GM11168 (cell line): ENCODE measurements at regions not wholly inside any gene's neighbourhood (a gene's known extent, or its start where the extent isn't known, plus 50 kb on each side); places are given as distances from the start of the nearest gene placed in this dataset.
"Not testable (repeated sequence)": the region's sequence is repeated elsewhere in the genome, so short reads cannot be mapped to it uniquely, and the experiment has no call there.

ENCODE experiments used
- in situ Hi-C: fragments of 300-500 bp; cut with MboI; formaldehyde crosslinking; loops from one replicate; pipeline ENCODE4 v1.12.0; 2022; ENCODE audit warnings: low sequenced_read_pairs; ENCODE audit not compliant: unreplicated experiment

DNA sequence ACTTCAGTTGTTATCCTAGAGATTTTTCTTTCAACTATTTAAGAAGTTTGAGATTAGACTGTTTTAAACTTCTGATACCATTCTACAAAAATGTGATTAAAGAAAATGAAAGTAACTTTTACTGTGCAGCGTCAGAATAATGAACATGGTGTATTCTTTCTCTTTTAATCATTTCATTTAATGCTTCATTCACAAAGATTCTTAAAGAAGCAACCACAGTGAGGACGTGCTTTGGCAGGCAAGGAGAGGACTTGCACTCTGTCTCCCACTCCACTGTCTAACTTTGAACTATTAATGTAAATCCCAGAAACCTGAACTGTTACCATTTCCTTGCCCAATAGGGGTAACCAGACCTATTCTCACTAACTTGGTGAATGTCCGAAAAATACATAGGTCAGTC lies 137.0 kb downstream of the KCNRG start:
- in situ Hi-C loops = no loop called here

DNA sequence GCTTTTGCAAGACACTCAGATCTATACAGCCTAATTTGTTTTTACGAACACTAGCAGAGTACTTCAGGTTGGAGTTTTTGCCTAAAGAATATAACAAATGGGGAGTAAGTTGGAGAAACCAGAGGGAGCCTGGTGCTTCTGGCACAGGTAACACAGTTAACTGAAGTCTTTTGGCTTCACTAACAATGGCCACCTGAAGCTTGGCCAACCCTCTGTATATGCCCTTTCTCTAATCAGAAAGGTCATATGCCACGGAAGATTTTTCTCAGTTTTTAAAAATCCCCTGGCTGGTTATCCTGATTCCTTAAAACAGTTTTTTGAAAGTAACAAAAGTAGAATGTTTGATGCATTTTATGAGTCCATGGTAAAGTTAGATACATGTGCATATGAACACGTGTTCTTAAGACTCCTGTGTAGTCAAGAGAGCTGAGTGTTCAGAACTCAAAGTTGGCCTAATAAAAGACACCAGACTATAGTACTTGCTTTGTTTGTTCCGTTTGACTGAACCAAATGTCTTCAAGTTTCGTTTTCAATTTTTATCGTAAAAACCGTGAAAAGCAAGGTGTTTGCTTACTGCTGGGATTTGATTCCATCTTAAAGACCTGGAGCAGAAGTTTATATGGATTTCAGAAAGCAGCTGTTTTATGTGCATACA lies 137.5 kb downstream of the KCNRG start:
- in situ Hi-C loops = no loop called here

DNA sequence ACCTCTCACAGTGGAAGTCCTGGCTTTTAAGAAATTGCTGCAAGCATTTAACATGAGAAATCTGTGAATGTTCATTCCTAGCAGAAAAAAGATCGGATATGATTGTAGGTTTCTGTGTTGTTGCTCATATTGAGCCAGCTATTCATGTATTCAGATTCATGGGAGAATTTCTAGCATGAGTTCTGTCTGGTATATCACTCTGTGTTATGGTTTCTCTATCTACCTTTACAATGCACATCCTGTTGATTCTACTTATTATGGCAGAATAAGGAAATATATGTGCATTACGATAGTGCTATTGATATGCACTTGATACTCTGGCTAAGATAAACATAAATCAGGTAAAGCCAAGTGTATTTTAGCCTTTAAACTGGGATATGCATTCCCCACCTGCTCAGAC lies 138.2 kb downstream of the KCNRG start:
- in situ Hi-C loops = no loop called here

DNA sequence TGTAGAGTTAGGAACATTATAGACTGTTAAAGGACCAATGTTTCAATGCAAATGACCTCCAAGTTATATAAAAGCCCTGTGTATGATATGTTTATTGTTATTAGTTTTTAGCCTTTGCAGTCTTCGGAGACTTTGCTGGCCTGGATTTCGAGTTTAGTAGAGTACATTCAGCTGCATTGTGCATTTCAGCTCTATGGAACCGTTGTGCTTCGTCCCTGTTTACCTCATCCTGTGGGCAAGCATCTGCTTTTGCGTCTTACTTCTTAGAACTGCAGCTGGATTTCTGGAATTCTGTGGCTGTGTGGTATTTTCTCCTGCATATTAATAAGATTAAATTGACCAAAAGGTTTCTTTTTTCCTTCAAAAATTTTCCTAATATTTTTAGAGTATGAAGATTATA lies 138.6 kb downstream of the KCNRG start:
- in situ Hi-C loops = no loop called here

DNA sequence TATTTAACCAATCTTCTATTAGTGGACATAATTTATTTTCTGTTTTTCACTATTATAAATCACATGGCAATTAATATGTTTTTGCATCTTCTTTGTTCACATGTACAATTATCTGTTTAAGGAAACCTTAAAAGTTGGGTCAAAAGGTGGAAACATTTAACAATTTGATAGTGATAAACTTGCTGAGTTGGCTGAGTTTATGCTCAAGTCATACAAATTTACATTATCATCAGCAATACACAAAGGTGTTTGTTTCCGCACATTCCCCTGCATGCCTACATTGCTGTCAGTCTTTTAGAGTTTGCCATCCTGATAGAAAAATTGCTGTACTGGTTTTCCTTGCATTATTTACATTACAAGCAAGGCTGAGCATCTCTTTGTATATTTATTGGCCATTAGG lies 139.5 kb downstream of the KCNRG start:
- in situ Hi-C loops = no loop called here

DNA sequence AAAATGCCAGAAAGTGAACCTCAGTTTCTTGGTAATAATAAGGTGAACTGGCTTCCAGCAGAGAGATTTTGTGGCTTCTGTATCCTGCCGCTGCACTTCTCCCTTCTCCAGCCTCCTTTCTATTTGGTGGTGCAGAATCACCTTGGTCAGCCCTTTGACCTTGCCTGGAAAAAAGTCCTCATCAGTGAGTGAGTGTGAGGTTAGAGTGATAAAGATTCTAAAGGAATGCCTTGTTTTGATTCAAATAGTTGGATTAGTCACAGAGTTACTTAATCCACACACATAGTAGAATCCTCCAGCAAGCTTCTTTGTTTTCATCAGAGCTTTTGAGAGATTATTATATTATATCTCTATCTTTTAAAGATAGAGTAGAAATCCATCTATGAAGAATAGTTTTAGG lies 140.9 kb downstream of the KCNRG start:
- in situ Hi-C loops = no loop called here

DNA sequence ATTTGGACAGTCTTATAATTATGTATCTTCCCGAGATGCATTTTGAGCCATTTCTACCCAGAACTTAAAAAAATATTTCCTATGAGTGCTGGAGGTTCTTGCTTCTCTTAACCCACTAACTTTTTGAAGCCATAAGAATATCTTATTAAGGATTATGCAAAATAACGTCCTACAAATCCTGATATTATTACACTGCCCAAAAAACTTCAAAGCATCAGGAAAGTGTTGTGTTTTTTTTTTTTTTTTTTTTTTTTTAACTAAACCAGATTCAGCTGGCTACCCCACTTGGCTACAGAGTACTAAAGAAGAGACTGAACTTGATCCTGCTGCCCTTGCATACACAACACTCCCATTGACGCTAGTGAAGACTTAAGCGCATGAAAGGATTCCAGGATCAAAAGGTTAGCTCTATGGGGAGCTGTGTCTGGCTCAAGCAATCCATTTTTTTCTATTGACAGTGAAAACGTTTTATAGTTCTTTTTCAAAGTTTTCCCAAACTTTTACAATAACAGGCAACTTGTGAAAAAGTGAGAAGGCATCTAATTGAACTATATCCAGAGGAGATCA lies 141.4 kb downstream of the KCNRG start:
- in situ Hi-C loops = no loop called here

DNA sequence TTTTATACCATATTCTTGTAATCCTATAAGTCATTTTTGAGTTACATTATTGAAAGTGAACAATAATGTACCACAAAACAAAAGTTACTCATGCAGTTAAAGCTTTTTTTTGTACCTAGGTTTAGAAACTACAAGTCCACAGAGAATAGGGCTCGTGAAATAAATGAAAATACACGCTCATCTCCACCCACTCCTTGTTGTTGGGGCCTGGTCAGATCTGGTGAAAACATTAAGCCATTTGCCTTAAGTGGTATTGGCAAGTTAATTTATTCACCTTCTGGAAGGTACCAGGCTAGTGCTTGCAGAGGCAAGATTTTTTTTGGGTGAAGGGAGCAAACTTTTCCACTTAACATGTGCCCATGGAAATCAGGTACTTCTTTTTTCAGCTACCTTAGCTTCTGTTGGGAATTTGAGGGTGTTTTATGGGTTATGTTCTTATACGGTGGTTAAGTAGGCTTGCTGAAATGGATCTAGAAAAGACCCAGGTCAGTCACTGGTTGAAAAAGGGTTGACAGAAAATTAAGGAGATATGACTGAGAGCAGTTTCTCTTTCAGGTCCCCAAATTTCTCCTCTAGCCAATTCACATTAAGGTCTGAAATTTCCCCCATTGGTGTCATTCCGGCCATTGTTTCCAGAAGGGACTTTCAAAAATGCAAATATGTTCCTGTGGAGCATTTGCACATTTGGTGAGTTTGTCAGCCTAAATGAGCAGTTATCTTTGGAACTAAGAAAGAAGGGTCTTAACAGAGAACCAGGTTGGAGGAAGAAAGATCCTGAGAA lies 143.3 kb downstream of the KCNRG start:
- in situ Hi-C loops = no loop called here

DNA sequence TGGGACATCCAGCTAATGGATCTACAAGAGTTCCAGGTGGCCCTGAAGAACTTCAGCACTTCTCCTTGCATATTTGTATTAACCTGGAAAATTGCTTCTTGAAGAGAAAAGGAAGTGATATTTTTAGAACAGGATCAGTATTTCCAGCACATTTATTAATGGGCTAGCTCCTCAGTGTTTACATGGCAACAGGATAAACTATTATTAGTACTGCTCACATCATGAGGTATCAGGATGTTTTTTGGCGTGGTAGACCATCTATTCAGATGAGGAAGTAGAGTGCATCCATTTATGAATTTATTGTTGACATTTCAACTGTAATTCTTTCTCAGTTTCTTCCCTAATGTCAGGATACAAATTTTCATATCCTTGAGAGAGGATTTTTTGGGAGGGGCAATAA lies 144.4 kb downstream of the KCNRG start:
- in situ Hi-C loops = no loop called here

DNA sequence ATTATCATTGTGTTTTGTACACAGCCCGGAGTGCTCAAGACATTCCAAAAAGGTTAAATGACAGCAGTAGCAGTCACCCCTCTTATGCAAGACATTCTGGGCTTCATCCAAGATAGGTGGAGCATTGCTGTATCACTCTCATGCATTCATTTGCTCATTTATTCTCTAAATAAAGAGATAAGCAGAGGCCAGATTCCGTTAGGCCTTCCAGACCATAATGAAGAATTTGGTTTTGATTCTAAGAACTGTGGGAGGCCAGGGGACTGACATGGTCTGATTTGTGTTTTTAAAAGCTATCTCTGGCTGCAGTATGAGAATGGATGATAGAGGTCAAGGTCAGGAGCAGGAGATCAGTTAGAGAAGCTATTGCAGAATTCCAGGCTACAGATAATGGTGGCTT lies 145.8 kb downstream of the KCNRG start:
- in situ Hi-C loops = no loop called here

DNA sequence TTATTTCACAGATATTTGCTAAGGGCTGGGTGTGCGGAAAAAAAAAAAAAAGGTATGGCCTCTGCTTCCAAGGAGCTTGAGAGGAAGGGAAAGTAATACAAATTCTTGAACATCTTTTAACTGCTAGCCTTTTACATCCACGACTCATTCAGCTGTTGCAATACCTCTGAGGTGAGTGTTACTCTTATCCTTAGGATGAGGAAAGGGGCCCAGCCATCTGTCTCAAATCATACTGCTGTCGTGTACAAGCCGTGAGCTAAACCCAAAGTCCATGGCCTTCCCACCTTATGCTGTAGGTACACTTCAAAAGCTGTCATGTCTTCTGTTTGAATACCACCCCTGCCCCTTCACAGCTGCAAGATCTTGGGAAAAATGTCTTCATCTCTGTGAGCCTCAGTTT lies 146.8 kb downstream of the KCNRG start:
- in situ Hi-C loops = no loop called here

DNA sequence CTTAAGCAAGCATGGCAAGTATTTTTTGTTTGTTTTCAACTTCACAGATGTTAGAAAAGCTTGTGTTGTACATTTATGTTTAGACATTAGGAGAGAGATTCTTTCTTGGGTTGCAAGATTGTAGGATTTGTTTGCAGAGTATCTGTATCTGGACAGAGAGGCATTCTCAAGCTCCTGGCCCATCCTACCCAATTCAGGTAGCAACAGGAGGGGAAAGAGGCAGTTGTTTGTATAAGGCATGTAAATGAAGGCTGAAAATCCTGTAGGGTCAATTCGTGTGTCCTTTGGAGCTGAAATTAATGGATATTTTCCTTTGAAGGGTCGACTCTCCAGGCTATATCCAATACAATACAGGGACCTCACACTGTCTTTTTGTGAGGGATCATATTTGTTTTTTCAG lies 147.3 kb downstream of the KCNRG start:
- in situ Hi-C loops = no loop called here

DNA sequence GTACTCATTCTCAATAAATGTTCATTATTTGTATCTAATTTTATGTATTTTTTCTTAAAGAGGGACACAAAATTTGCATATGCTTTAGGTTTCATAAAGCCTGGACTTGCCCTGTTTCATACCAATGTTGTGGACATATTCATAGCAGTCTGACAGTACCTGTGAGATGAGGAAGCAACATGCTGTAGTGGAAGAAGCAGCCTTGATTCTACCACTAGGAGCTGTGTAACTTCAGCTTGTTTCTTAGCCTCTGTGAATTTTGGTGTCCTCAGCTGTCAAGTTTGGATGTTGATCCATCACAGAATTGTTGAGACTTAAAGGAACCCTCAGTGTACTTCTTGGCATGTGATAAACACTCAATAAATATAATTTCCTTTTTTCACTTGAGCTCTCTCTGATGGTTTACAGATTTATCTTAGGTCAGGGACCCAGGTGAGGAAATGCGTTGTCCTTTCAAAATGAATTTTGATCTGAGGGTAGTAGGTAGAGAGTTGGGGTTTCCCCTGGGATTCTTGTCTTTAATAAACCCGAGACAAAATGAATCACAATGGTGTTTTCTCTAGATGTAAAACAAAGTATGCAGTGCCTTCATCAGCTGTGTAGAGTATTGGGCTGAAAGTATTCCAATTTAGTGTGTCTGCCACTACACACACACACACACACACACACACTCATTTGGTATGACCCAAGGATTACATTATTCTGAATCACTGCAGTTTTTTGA lies 152.1 kb downstream of the KCNRG start:
- in situ Hi-C loops = no loop called here

DNA sequence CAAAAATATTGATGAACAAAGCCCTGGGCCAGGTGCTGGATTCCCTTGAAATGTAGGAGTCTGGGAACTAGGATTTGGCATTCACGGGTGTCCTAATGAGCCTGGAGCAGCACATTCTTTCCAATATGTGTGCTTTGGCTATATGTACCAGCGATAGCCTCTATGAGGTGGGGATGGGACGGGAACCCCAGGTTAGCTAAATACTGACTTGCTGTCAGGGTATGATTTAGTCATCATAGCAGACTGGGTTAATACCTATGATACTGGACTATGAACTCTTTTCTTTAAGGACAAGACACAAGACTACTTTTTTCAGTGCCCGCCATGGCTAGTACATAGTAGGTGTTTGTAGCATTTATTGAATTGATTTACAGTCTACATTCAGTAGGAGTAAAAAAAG lies 152.7 kb downstream of the KCNRG start:
- in situ Hi-C loops = no loop called here

DNA sequence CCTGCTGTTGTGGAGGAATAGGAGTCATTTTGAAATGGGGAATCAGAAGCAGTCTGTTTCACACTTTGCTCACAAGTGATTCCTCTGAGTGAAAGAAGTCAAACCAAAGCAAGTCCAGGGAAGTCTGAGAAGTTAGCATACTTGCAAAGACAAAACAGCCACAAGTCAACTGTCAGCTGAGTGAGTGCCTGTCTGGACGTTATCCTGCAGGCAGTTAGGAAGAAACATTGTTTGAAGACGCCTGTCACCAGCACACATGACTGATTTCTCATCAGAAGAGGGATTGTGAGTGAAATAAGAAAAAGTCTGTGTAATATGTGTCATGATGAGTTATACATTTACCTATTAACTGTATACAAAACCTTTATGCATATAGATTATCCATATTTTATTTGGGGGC lies 153.5 kb downstream of the KCNRG start:
- in situ Hi-C loops = no loop called here

DNA sequence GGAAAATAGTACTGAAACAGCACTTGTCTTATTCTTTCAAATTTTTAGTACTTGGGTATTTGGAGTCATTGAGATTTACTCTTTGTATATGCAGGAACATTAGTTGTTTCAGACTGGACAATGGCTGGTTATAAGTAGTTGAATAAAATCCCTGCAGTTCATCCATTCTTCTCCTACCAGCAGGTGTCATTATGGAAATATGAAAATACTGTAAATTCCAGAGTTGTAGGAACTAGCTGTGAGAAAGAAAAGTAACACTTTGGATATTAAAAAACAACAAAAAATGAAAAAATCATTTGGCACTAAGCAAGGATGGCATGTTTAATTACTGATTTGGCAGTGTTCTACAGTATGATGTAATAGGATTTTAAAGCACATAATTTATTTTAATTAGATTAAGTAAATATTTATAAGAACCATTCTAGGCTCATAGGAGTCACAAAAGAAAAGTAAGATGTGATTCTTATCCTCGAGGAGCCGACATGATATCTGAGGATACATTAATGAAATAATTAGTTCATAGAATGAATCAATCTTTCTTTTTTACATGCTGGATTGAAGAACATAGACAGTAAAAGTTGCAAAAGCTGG lies 155.3 kb downstream of the KCNRG start:
- in situ Hi-C loops = no loop called here

DNA sequence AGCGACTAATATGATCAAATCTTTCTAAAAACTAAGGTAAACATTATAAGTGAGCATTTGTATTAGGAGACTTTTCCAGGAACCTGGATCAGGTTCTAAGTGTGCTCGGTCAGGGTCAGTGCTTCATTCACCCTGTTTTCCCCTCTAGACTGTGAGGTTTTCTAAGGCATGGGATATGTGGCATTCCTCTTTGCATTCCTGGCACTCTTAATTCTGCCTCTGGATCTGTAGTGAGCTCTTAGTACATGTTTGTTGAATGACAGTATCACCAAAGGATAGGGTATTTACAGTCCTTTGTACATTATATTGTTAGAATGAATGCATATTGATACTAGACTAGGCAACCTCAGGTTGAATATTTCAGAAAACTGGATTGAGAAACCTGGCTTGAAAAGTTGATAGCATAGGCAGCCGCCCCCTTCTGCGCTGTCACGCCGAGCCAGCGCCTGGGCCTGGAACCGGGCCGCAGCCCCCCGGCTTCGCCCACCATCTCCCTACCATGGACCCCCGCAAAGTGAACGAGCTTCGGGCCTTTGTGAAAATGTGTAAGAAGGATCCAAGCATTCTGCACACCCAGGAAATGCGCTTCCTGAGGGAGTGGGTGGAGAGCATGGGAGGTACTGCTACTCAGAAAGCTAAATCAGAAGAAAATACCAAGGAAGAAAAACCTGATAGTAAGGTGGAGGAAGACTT lies 156.5 kb downstream of the KCNRG start:
- in situ Hi-C loops = no loop called here

DNA sequence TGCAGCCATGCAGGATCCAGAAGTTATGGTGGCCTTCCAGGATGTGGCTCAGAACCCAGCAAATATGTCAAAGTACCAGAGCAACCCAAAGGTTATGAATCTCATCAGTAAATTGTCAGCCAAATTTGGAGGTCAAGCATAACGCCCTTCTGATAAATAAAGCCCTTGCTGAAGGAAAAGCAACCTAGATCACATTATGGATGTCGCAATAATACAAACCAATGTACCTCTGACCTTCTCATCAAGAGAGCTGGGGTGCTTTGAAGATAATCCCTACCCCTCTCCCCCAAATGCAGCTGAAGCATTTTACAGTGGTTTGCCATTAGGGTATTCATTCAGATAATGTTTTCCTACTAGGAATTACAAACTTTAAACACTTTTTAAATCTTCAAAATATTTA lies 157.8 kb downstream of the KCNRG start:
- in situ Hi-C loops = not testable (repeated sequence)

DNA sequence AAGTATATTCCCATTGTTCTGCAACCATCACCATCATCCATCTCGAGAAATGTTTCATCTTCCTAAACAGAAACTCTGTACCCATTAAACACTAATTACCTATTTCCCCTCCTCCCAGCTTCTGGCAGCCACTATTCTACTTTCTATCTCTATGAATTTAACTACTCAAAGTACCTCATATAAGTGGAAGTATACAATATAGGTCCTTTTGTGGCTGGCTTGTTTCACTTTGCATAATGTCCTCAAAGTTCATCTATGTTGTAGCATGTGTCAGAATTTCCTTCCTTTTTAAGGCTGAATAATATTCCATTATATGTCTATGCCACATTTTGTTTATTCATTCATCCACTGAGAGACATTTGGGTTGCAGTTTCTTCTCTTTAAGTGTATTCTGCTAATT lies 159.4 kb downstream of the KCNRG start:
- in situ Hi-C loops = no loop called here

DNA sequence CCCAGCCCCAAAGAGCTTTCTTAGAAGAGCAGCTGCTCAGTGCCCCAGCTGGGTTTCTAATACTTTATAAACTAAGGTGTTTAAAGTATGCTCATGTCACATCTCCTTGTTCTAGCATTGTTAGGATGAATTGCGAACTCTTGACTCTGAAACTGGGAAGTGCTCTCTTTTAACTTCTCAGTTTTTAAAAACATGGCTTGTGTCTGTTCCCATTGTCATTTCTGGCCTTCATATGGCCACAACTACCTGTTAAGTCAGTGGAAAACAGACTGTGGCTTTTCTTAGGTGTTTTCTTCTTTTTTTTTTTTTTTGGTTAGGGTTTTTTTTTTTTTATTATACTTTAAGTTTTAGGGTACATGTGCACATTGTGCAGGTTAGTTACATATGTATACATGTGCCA lies 164.7 kb downstream of the KCNRG start:
- in situ Hi-C loops = no loop called here
